H7 (cell line): ENCODE measurements at regions not wholly inside any gene's neighbourhood (a gene's known extent, or its start where the extent isn't known, plus 50 kb on each side); places are given as distances from the start of the nearest gene placed in this dataset.
"Not testable (repeated sequence)": the region's sequence is repeated elsewhere in the genome, so short reads cannot be mapped to it uniquely, and the experiment has no call there.

Experiments
- DNase-seq: peaks from one replicate; pipeline ENCODE4 v3.0.0; 2012
- H3K27me3 ChIP-seq: 2 replicates; pipeline ENCODE4 v1.6.0; 2011; ENCODE audit warnings: mild to moderate bottlenecking, low read length; ENCODE audit not compliant: control insufficient read depth, insufficient read depth
- H3K36me3 ChIP-seq: replicated peaks from 2 replicates; pipeline ENCODE4 v1.5.1; 2011; ENCODE audit warnings: low read length; ENCODE audit not compliant: control insufficient read depth, insufficient read depth
- H3K4me3 ChIP-seq: 2 replicates; pipeline ENCODE4 v1.5.1; 2011; ENCODE audit warnings: low read depth, mild to moderate bottlenecking, control low read depth, low read length, moderate library complexity; ENCODE audit not compliant: insufficient read depth

GRCh38 chr7:6882321-6882721, 56.2 kb upstream of the CCZ1B start:
- not testable (repeated sequence) for DNase-seq, H3K27me3 ChIP-seq, H3K4me3 ChIP-seq

GRCh38 chr7:6883756-6884155, 57.7 kb upstream of the CCZ1B start:
- H3K36me3 ChIP-seq, H3K27me3 ChIP-seq: not testable (repeated sequence)

More at GRCh38 chr7:6882321-6882721, 56.2 kb upstream of the CCZ1B start:
- not testable (repeated sequence) for H3K36me3 ChIP-seq

DNA sequence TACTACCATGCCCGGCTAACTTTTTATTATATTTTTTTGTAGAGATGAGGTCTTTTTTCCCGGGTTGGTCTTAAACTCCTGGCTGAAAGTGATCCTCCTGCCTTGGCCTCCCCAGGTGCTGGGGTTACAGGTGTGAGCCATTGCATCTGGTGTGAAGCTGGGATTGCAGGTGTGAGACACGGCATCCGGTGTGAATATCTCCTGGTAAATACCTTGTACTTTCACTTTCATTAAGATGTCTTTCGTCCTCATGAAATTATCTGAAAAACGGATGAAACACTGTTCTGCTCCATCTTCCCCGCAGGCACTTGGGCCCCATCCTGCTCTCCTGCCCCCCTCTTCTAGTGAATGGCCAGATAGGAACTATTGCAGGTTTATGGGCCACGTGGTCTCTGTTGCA, 60.1 kb upstream of the CCZ1B start:
- H3K27me3 ChIP-seq: no peaks in the 10 kb centered on the region

More at GRCh38 chr7:6883756-6884155, 57.7 kb upstream of the CCZ1B start:
- not testable (repeated sequence) for DNase-seq, H3K4me3 ChIP-seq

GRCh38 chr7:6888267-6889045, 62.4 kb upstream of the CCZ1B start:
- not testable (repeated sequence) for H3K4me3 ChIP-seq, DNase-seq, H3K27me3 ChIP-seq, H3K36me3 ChIP-seq

More for the DNA sequence above, 60.1 kb upstream of the CCZ1B start:
- DNase-seq: no peak
- no peaks in the 10 kb centered on the region for H3K36me3 ChIP-seq
- H3K4me3 ChIP-seq: no peak overlapping the region

DNA sequence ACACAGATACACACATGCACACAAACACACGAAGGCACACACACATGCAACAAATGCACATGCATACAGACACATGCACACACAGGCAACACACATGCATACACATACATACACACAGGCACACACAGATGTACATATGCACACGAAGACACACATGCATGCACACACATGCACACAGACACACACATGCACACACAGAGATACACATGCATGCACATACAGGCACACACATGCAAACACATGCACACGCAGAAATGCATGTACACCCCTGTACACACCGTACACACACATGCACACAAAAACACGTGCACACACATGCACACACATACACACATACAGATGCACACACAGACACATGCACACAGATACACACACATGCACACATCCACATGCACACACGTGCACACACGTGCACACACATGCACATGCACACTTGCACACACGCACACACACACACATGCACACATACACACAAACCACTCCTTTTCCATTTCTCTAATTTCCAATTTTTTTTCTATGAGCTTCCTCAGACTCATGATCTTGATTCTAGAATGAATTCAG, 63.3 kb upstream of the CCZ1B start:
- DNase-seq: no peak
- H3K27me3 ChIP-seq: no peaks in the 10 kb centered on the region
- H3K36me3 ChIP-seq: no peaks in the 10 kb centered on the region

DNA sequence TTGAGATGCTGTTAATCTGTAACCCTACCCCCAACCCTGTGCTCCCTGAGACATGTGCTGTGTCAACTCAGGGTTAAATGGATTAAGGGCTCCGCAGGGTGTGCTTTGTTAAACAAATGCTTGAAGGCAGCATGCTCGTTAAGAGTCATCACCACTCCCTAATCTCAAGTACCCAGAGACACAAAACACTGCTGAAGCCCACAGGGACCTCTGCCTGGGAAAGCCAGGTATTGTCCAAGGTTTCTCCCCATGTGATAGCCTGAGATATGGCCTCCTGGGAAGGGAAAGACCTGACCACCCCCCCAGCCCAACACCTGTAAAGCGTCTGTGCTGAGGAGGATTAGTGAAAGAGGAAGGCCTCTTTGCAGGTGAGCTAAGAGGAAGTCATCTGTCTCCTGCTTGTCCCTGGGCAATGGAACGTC, 76.0 kb upstream of the CCZ1B start:
- not testable (repeated sequence) for H3K36me3 ChIP-seq, DNase-seq, H3K27me3 ChIP-seq, H3K4me3 ChIP-seq

More for the DNA sequence above, 63.3 kb upstream of the CCZ1B start:
- no peak overlapping the region for H3K4me3 ChIP-seq

DNA sequence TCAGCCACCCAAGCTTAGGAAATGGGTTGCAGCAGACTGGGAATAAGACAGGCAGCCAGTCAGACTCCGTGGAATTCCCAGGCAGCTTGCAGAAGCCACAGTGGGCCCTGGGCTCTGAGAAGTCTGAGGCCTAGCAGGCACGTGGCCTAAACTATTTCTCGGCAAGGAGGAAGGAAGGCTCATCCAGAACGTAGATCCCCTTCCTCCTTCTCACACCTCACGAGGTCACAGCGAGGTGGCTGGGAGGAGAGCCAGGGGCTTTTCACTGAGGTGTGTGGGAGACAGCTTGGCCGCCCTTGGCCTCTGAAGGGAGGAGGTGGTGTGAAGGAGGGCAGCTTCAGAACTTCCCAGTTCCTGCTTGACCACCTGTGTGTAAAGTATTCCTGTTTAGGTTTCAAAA, 77.2 kb upstream of the CCZ1B start:
- not testable (repeated sequence) for DNase-seq, H3K36me3 ChIP-seq, H3K27me3 ChIP-seq, H3K4me3 ChIP-seq

DNA sequence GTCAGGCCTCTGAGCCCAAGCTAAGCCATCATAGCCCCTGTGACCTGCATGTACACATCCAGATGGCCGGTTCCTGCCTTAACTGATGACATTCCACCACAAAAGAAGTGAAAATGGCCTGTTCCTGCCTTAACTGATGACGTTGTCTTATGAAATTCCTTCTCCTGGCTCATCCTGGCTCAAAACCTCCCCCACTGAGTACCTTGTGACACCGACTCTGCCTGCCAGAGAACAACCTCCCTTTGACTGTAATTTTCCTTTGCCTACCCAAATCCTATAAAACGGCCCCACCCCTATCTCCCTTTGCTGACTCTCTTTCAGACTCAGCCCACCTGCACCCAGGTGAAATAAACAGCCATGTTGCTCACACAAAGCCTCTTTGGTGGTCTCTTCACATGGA, 77.7 kb upstream of the CCZ1B start:
- H3K27me3 ChIP-seq, H3K36me3 ChIP-seq, DNase-seq, H3K4me3 ChIP-seq: not testable (repeated sequence)

GRCh38 chr7:6917258-6917657, 91.2 kb upstream of the CCZ1B start:
- H3K27me3 ChIP-seq: no peaks in the 10 kb centered on the region
- no peak for DNase-seq
- no peak overlapping the region for H3K4me3 ChIP-seq
- no peaks in the 10 kb centered on the region for H3K36me3 ChIP-seq

- H3K36me3 ChIP-seq, DNase-seq, H3K27me3 ChIP-seq, H3K4me3 ChIP-seq: not testable (repeated sequence)
These were observed 93.1 kb upstream of the CCZ1B start for GRCh38 chr7:6919169-6919568.

DNA sequence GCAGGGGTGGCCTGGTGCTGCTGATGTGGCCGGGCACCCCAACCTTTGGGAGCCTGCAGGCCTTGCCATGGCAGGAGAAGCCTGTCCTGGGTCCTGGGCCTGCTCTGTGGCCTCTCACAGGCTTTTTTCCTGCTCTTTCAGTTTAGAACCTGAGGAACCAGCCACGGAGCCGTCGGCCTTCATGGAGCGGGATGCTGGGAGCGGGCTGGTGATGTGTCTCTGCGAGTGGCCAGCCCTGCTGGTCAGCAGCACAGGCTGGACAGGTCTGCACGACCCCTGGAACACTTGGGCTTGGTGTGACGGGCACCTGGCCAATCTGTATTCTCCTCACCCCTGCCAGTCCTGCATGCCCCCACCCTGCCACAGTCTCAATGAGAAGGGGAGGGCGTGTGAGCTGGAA, 98.4 kb upstream of the CCZ1B start:
- H3K4me3 ChIP-seq, H3K27me3 ChIP-seq, H3K36me3 ChIP-seq, DNase-seq: not testable (repeated sequence)

DNA sequence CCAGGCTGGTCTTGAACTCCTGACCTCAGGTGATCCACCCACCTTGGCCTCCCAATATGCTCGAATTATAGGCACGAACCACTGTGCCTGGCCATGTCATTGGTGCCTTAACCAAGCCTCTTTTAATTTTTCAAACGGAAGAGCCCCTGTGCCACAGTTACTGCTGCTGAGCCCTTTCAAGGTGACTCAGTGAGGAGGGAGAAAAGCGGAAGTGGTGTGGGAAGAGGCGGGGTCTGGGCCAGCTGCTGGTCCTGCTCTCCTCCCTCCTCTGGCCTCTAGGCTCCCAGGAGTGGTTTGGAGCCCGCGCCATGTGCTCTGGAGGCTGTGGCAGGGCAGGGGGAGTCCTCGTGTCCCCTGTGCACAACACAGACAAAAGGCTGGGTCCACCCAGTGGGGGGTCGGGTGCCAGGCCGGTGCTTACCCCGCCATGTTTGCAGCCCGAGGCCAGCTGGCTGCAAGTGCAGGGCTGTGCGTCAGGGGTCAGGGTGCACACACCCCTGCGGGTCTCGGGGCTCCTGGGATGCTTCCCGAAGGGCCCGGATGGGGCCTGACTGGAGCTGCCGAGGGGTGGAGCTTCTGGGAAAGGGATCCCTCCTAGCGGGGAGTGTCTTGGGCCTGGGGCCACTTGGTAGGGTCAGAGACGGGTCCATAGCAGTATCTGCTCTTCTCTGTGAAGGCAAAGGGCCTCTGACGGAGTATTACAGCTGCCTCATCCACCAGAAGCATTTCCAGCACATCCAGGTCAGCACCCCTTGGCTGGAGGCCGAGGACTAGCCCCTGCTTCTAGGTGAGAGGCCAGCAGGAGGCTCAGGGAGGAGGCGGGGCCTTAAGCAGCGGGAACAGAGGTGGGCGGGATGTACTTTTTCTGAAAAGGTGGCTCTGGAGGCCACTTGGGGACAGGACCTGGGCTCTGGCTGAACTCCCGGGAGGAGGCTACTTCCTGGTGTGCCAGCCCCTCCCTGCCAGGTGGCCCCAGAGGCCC, 100.4 kb upstream of the CCZ1B start:
- not testable (repeated sequence) for H3K36me3 ChIP-seq, DNase-seq, H3K27me3 ChIP-seq, H3K4me3 ChIP-seq

DNA sequence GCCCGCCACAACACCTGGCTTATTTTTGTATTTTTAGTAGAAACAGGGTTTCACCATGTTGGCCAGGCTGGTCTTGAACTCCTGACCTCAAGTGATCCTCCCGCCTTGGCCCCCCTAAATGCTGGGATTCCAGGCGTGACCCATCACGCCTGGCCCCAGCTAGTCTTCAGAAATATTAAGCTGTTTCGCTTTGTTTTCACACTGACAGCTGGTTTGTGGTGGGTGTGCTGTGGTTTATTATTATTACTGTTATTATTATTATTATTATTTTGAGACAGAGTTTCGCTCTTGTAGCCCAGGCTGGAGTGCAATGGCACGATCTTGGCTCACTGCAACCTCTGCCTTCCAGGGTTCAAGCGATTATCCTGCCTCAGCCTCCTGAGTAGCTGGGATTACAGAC, 101.6 kb upstream of the CCZ1B start:
- not testable (repeated sequence) for H3K36me3 ChIP-seq, H3K27me3 ChIP-seq, DNase-seq, H3K4me3 ChIP-seq

- DNase-seq, H3K27me3 ChIP-seq, H3K4me3 ChIP-seq, H3K36me3 ChIP-seq: not testable (repeated sequence)
These were observed 103.5 kb upstream of the CCZ1B start for GRCh38 chr7:6929588-6929987.
